HG03558 (cell line): ENCODE measurements at regions not wholly inside any gene's neighbourhood (a gene's known extent, or its start where the extent isn't known, plus 50 kb on each side); places are given as distances from the start of the nearest gene placed in this dataset.
"Not testable (repeated sequence)": the region's sequence is repeated elsewhere in the genome, so short reads cannot be mapped to it uniquely, and the experiment has no call there.

Experiments used
- ATAC-seq: cut with Tn5 transposase; IDR thresholded peaks from one replicate; pipeline ENCODE4 v1.9.1; 2021; ENCODE audit warnings: moderate number of reproducible peaks; ENCODE audit not compliant: unreplicated experiment; ENCODE audit errors: extremely low read depth

DNA sequence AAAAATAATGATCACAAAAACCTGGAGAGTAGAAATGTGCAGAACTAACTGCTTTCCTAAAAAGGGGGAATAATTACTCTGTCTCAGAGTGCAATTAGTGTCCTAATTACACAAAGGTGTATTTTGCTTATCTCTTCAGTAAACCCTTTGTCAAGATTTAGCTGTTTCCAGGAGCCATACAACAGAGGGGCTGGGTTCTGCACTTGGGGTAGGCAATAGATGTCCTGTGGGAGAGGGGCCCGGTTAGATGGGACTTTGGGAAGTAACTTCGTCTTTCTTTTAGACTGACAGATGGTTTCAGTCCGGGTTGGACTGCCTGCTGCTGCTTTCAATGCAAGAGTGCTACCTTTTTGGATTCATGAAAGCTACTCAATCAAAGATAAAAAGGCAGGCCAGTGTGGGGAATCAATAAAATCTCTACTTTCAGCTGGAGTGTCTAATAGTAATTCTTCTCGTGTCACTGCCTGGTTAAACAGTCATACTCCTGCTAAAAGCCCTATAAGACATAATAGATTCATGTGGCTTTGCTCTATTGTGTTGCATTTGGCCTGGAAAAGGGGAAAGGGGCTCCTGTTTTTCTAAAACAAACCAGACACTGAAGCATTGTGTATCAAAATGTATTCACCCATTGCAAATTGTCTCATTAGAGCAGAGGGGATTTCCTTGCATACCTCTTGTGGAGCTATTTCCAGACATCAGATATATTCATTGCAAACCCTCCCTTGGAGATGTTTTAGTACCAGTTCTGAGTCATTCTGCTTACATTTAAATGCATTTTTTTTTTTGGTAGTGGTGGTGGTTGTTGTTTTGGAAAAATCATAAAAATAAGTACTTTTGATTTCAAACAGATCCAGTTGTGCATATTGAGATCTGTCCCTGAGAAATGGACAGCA is 83.3 kb upstream of the PCDH8 start:
- ATAC-seq, result no peak

DNA sequence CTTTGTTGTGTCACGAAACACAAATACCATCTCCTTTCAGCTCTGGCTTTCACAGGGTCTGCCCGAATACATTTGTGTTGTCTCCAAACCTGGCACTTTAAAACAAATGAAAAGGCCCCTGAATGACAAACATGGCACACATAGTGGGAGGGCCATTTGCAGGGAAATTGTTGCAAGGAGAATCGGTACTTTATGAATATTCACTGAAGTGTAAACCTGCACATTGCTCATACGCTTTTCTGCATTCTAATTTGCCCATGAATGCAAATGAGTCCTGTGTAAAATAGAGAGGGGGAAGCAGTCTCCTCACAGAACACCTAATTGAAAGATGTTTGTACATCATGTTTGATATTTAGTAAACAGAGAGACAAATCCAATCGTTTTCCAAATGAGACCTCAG is 82.7 kb upstream of the PCDH8 start:
- no peak for ATAC-seq

DNA sequence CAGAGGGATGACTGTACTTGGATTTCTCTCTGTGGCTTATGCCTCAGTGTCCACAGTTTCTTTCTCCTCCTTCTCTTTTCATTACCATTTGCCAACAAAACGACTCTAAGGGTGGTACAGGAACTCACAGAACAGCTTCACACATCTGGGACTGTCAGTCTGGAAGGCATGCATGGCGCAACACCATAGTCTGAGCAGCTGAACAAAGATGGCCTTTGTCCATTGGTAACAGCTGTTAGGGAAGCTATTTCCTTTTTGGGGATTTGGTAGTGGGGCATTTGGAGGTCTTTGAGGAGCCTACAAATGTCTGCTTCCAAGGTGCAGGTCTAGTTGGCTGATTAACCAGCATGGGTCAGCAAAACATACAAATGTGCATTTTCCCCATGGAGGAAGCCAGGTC is 81.4 kb upstream of the PCDH8 start:
- ATAC-seq, result no peak

DNA sequence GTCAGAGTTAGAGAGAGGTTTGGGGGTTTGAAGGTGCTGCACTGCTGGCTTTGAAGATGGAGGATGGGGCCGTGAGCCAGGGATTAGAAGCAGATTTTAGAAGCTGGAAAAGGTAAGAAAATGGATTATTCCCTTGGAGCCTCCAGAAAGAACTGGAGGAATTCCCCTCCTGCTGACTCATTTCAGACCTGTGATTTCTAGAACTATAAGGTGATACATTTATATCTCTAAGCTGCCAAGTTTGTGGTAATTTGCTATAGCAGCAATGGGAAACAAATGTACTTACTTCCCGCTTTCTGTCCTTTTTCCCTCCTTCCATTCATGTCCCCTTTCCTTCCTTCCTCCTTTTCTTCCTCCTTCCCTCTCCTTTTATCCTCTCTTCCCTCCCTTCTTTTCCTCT is 78.5 kb upstream of the PCDH8 start:
- ATAC-seq, result no peak

DNA sequence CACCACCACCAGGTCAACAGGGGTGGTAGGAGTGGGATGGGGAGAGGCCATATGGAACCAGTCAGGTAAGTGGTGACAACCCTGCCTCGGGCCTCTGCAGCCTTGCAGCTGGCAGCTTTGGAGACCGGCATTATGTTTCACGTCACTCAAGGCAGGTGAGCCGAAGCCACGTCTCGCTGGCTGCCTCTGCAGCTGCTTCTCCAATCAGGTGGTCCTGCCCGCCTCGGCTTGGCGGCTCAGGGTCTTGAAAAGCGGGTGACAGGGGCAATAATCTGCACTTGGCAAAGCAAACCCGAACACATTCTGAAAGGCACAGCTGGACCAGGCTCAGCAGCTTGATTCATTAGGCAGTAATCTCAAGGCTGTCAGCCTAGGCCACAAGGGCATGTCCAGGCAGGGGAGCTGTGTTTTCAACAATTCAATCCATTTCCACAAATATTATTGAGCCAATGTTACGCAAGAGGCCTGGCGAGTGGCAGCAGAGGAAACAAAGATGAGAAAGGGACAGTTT is 77.4 kb upstream of the PCDH8 start:
- ATAC-seq, result no peak

DNA sequence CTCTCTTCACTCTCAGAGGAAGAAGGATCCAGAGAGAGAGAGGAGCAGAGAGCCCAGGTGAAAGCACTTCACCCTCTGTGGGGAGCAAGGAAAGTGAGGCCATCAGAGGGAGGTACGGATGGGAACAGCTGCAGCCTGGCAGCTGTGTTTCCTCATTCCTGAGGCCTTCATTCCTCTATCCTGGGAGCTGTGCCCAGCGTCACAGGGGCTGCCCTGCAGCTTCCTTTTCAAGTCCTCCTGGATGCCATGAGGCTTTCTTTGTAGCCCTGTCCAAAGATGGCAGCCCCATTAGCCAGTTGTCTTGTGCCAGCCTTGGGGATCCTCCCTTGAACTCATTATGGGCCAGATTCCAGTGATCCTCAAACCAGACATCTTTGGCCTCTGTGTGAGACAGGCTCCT is 76.8 kb upstream of the PCDH8 start:
- no peak for ATAC-seq

DNA sequence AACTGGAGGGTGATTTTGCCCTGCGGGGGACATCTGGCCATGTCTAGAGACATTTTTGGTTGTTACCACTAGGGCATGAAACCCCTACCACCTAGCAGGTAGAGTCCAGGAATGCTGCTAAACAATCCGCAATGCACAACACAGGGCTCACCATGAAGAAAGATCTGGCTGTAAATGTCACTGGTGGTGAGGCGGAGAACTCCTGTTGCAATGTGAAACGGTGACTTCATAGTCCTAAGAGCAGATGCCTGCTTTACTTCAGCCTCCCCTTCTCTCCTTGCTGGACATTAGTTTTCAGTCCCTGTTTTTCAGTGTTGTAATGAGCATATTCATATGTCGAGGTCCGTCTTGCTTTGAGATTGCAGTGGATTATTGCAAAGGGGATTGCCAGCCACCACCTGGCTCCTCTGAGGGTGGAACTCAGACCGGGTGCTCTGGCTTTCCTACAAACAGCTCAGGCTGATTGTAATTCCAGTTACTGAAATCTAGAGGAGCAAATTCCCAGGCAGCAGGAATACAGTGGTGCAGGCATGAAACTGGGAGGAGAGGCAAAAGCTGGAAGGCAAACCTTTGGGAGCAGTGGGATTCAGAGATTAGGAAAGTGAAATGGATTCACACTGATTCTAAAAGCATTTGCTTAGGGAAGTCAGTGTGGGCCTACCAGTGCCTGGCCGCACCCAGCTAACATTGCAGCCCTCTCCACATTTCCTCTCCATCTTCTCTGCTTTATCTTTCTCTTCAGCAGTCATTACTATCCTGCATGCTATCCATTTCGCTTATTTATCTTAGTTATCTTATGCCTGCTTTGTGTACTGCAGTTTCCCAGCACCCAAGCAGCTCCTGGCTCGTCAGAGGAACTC is 76.1 kb upstream of the PCDH8 start:
- no peak for ATAC-seq

DNA sequence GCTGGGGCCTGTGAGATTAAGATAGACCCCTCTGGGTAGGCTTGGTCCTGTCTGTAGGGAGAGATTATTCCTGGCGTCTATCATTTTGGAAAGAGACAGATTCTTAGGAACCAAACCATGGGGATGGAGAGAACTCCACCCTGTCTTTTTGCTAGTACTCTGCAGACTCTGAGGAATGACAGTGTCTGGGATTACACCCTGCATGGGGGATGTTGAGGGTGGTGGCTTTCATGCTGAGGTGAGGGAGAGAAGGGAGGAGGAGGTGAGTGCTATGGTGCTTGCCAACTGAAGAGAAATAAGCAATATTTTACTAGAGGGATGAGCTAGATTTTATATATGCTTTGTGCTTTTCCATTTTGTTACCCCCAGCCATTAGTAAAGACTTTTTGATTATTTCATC is 74.5 kb upstream of the PCDH8 start:
- ATAC-seq, result no peak

DNA sequence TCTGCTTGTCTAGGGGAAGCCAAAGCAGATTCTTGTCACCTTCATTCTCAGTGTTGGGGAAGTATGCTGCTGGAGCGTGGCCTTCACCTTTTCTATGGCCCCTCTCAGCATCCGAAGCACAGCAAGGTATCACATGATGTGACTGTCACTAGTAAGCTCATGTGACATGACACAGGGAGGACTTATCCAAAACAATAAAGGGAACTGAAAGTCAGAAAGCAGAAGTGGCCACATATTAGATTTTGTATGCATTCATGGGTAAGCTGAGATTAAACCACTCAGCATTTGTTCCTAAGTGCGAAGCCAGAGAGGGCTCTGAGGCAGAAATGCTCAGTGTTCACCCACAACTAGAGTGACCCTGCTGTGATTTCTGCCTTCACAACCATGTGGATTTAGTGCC is 72.8 kb upstream of the PCDH8 start:
- ATAC-seq, result peak; percentile 99

DNA sequence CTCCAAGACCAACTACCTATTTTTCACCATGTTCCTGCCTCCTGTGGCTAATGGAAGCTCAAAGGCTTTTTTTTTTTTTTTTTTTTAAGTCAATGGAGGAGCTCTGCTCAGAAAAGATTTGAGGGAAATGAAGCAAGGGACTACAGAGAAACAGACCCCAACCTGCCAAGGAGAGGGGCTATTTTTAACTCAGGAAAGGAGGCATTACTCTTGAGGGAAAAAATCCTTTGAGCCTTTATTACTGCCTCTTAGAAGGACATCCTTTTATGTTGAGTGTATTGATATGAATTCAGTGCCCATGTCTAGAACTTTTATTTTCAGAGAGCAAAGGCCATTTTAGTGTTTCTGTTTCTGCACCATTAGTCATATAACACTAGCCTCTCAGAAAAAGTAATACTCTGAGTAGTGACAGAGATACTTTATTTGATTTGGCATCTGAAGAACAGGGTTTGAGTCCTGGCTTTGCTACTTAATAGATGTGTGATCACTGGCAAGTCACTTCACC is 68.1 kb upstream of the PCDH8 start:
- ATAC-seq, result no peak

DNA sequence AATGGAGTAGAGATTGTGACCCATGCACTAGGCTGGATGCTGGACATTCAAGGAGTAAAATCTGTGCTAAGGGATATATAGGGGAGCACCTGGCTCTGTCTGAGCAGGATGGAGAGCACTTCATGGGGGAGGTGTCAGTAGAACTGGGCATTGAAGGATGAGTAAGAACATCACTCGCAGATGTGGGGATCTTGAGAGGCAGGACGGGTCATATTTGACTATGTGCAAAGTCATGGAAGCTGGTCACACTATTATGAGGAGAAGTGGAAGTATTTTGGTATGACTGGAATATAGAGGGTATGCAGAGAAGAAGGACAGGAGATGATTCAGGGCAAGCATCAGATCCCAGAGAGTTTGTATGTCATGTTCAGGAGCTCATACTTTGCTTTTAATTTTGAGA is 62.9 kb upstream of the PCDH8 start:
- no peak for ATAC-seq

DNA sequence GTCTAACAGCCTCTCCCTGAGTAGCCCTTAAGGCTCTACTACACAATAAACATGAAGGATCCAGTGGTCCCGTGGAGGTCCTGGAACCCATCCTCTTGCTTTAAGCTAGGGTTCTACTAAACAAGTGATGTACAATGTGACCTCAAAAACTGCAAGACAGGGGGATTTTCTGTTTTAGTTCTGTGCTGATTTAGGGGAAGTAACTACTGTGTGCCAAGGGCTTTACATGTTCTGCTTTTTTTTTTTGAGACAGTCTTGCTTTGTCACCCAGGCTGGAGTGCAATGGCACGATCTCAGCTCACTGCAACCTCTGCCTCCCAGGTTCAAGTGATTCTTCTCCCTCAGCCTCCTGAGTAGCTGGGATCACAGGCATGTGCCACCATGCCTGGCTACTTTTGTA is 61.9 kb upstream of the PCDH8 start:
- ATAC-seq, result not testable (repeated sequence)

DNA sequence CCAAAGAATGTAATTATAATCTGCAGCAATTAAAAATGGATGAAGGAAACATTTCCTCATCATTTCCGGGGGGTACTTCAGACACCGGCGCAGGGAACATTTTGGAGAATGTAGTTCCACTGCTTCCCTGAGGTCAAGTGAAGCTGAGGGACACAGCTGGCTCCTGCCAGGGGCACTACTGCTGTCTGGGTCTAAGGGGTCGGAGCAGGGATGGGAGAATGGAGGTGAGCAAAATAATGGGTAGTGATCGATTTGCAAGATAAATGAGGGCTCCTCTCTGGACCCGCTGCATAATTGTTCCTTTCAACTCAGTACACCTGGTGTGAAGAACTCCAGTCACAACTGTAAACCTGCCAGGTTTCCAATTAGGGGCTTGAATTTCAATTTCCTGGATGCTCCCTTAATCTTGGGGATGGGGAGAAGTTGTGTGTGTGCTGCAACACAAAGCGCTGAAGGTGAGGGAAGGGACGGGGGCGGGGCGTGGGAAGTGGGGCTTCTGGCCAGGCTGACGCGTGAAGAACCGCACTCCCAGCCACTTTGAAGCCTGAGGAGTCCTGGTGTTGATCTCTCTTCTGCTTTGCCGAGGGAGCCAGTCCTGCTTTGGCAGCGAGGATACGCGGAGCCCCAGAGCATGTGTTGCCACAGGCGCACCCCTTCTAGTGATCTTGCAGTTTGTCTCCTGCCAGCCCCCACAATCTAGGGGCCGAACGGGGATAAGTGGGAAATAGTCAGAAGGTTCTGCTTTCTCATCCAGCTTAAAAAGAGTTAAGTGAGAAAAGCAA is 57.9 kb upstream of the PCDH8 start:
- ATAC-seq, result no peak

DNA sequence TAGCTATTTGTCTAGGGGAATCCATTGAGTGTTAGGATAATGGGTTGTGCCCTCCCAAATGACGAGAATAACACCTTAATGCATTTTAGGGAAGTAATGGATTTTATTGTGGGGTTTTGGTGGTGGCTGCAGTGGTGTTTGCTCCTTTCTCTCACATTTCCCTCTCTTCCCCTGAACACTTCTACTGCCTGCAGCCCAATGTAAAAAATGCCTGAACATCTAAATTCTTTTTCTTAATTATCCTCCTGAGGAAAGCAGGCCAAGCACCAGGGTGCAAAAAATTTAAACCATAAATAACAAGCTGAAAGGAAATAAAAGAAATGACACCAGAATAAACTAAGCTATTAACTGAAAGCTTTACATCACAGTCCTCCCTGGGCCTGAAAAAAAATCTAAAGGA is 57.3 kb upstream of the PCDH8 start:
- no peak for ATAC-seq

DNA sequence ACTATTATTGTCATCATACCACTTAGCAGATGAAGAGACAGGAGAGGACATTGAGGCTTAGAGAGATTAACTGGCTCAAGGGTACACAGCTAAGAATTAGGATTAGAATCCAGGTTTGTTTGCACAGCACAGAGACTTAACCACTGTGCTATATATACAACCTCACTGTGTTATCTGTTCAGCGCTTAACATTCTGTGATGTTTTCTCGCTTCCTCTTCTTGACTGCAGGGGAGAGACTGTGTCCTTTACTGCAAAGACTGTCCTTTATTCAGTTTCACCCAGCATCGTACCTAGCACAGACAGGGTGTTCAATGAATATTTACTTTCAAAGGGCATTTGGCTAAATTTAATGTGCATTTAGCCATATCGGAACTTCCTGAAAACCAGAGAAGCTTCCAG is 54.9 kb upstream of the PCDH8 start:
- ATAC-seq, result peak; percentile 94

DNA sequence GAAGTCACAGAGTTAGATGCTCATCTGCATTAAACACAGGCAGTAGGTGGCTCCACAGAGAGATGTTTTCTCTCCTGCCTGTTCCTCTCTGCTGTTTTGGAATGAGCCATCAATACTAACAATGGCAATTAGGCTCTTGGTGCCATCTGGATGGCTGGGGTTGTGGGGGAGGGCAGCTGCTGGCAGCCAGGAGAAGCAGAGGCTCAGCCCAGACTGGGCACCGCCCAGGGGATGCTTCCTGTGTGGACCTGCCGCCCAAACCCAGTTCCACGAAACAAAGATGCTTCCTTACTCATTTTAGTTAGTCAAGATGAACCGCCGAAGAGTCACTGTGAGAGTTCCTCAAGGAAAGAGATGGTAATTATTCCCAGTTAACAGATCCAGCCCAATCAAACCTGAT is 50.8 kb upstream of the PCDH8 start:
- no peak for ATAC-seq
